HEK293 (cell line): ENCODE measurements at regions not wholly inside any gene's neighbourhood (a gene's known extent, or its start where the extent isn't known, plus 50 kb on each side); places are given as distances from the start of the nearest gene placed in this dataset.

Source experiments
- GLIS2 ChIP-seq: fragments of 450-650 bp; formaldehyde crosslinking; IDR thresholded peaks from 2 replicates; pipeline ENCODE4 v1.5.1; 2016; ENCODE audit warnings: missing biosample characterization, missing genetic modification characterization
- KLF10 ChIP-seq: fragments of 450-650 bp; IDR thresholded peaks from 2 replicates; pipeline ENCODE4 v1.5.1; 2018; ENCODE audit warnings: missing biosample characterization, mild to moderate bottlenecking, missing genetic modification characterization
- KLF8 ChIP-seq: fragments of 450-650 bp; formaldehyde crosslinking; IDR thresholded peaks from 2 replicates; pipeline ENCODE4 v1.5.1; 2016; ENCODE audit warnings: missing biosample characterization, missing genetic modification characterization
- PRDM1 ChIP-seq: fragments of 450-650 bp; formaldehyde crosslinking; IDR thresholded peaks from 2 replicates; pipeline ENCODE4; 2016; ENCODE audit warnings: missing biosample characterization, missing genetic modification characterization
- SALL2 ChIP-seq: fragments of 450-650 bp; formaldehyde crosslinking; IDR thresholded peaks from 2 replicates; pipeline ENCODE4 v1.5.0; 2017; ENCODE audit warnings: missing biosample characterization, mild to moderate bottlenecking, missing genetic modification characterization, borderline replicate concordance
- SP3 ChIP-seq: fragments of 450-650 bp; formaldehyde crosslinking; IDR thresholded peaks from 2 replicates; pipeline ENCODE4 v1.5.1; 2016; ENCODE audit warnings: missing biosample characterization, missing genetic modification characterization
- SP7 ChIP-seq: fragments of 450-650 bp; formaldehyde crosslinking; IDR thresholded peaks from 2 replicates; pipeline ENCODE4 v1.5.1; 2016; ENCODE audit warnings: missing biosample characterization, missing genetic modification characterization
- YY1 ChIP-seq: fragments of 450-650 bp; formaldehyde crosslinking; IDR thresholded peaks from 2 replicates; pipeline ENCODE4 v1.5.1; 2018; ENCODE audit warnings: missing biosample characterization, missing genetic modification characterization
- ZBTB1 ChIP-seq: fragments of 450-650 bp; formaldehyde crosslinking; IDR thresholded peaks from 2 replicates; pipeline ENCODE4 v1.5.1; 2016; ENCODE audit warnings: missing biosample characterization, missing genetic modification characterization
- ZBTB20 ChIP-seq: fragments of 450-650 bp; formaldehyde crosslinking; IDR thresholded peaks from 2 replicates; pipeline ENCODE4 v1.5.1; 2016; ENCODE audit warnings: missing biosample characterization, missing genetic modification characterization
- ZBTB21 ChIP-seq: fragments of 450-650 bp; formaldehyde crosslinking; IDR thresholded peaks from 2 replicates; pipeline ENCODE4 v1.5.1; 2017; ENCODE audit warnings: missing biosample characterization, missing genetic modification characterization
- ZBTB7A ChIP-seq: fragments of 450-650 bp; formaldehyde crosslinking; IDR thresholded peaks from 2 replicates; pipeline ENCODE4 v1.5.1; 2016; ENCODE audit warnings: low read depth, missing biosample characterization, missing genetic modification characterization
- ZNF10 ChIP-seq: fragments of 450-650 bp; formaldehyde crosslinking; IDR thresholded peaks from 2 replicates; pipeline ENCODE4 v1.5.1; 2017; ENCODE audit warnings: missing biosample characterization, missing genetic modification characterization
- ZNF114 ChIP-seq: fragments of 450-650 bp; formaldehyde crosslinking; IDR thresholded peaks from 2 replicates; pipeline ENCODE4 v1.5.0; 2017; ENCODE audit warnings: missing biosample characterization, missing genetic modification characterization
- ZNF138 ChIP-seq: fragments of 450-650 bp; formaldehyde crosslinking; IDR thresholded peaks from 2 replicates; pipeline ENCODE4 v1.5.1; 2016; ENCODE audit warnings: missing biosample characterization, missing genetic modification characterization, borderline replicate concordance
- ZNF140 ChIP-seq: fragments of 450-650 bp; formaldehyde crosslinking; IDR thresholded peaks from 2 replicates; pipeline ENCODE4 v1.5.1; 2016; ENCODE audit warnings: missing biosample characterization, missing genetic modification characterization
- ZNF175 ChIP-seq: fragments of 450-650 bp; formaldehyde crosslinking; IDR thresholded peaks from 2 replicates; pipeline ENCODE4 v1.5.1; 2016; ENCODE audit warnings: missing biosample characterization, missing genetic modification characterization
- ZNF184 ChIP-seq: fragments of 450-650 bp; IDR thresholded peaks from 2 replicates; pipeline ENCODE4 v1.5.1; 2018; ENCODE audit warnings: missing biosample characterization, mild to moderate bottlenecking, missing genetic modification characterization
- ZNF19 ChIP-seq: fragments of 450-650 bp; formaldehyde crosslinking; IDR thresholded peaks from 2 replicates; pipeline ENCODE4; 2016; ENCODE audit warnings: missing biosample characterization, missing genetic modification characterization, low read depth
- ZNF248 ChIP-seq: fragments of 450-650 bp; formaldehyde crosslinking; IDR thresholded peaks from 2 replicates; pipeline ENCODE4 v1.5.1; 2017; ENCODE audit warnings: missing biosample characterization, missing genetic modification characterization
- ZNF292 ChIP-seq: fragments of 450-650 bp; formaldehyde crosslinking; IDR thresholded peaks from 2 replicates; pipeline ENCODE4 v1.5.1; 2016; ENCODE audit warnings: low read depth, missing biosample characterization, missing genetic modification characterization, borderline replicate concordance
- ZNF324 ChIP-seq: fragments of 450-650 bp; formaldehyde crosslinking; IDR thresholded peaks from 2 replicates; pipeline ENCODE4 v1.5.1; 2016; ENCODE audit warnings: missing biosample characterization, missing genetic modification characterization
- ZNF335 ChIP-seq: fragments of 450-650 bp; formaldehyde crosslinking; conservative IDR thresholded peaks from 2 replicates; pipeline ENCODE4 v1.5.1; 2016; ENCODE audit warnings: missing biosample characterization, missing genetic modification characterization
- ZNF391 ChIP-seq: fragments of 450-650 bp; formaldehyde crosslinking; IDR thresholded peaks from 2 replicates; pipeline ENCODE4 v1.5.1; 2016; ENCODE audit warnings: low read depth, missing biosample characterization, missing genetic modification characterization, borderline replicate concordance
- ZNF514 ChIP-seq: fragments of 450-650 bp; formaldehyde crosslinking; IDR thresholded peaks from 2 replicates; pipeline ENCODE4 v1.5.1; 2016; ENCODE audit warnings: missing biosample characterization, missing genetic modification characterization
- ZNF521 ChIP-seq: fragments of 450-650 bp; formaldehyde crosslinking; IDR thresholded peaks from 2 replicates; pipeline ENCODE4 v1.5.1; 2017; ENCODE audit warnings: missing biosample characterization, mild to moderate bottlenecking, missing genetic modification characterization
- ZNF529 ChIP-seq: fragments of 450-650 bp; formaldehyde crosslinking; IDR thresholded peaks from 2 replicates; pipeline ENCODE4 v1.5.1; 2017; ENCODE audit warnings: missing genetic modification characterization, missing biosample characterization; ENCODE audit not compliant: insufficient replicate concordance
- ZNF544 ChIP-seq: fragments of 450-650 bp; formaldehyde crosslinking; IDR thresholded peaks from 2 replicates; pipeline ENCODE4 v1.5.0; 2017; ENCODE audit warnings: missing biosample characterization, missing genetic modification characterization
- ZNF548 ChIP-seq: fragments of 450-650 bp; formaldehyde crosslinking; IDR thresholded peaks from 2 replicates; pipeline ENCODE4 v1.5.1; 2016; ENCODE audit warnings: missing biosample characterization, missing genetic modification characterization
- ZNF585B ChIP-seq: fragments of 450-650 bp; formaldehyde crosslinking; IDR thresholded peaks from 2 replicates; pipeline ENCODE4 v1.5.1; 2016; ENCODE audit warnings: missing biosample characterization, missing genetic modification characterization
- ZNF610 ChIP-seq: fragments of 450-650 bp; formaldehyde crosslinking; IDR thresholded peaks from 2 replicates; pipeline ENCODE4 v1.5.1; 2016; ENCODE audit warnings: missing biosample characterization, missing genetic modification characterization, borderline replicate concordance
- ZNF623 ChIP-seq: fragments of 450-650 bp; formaldehyde crosslinking; IDR thresholded peaks from 2 replicates; pipeline ENCODE4 v1.5.1; 2016; ENCODE audit warnings: missing biosample characterization, missing genetic modification characterization
- ZNF629 ChIP-seq: fragments of 450-650 bp; formaldehyde crosslinking; IDR thresholded peaks from 2 replicates; pipeline ENCODE4 v1.5.1; 2017; ENCODE audit warnings: missing biosample characterization, missing genetic modification characterization
- ZNF658 ChIP-seq: fragments of 450-650 bp; formaldehyde crosslinking; IDR thresholded peaks from 2 replicates; pipeline ENCODE4; 2016; ENCODE audit warnings: missing biosample characterization, missing genetic modification characterization
- ZNF664 ChIP-seq: fragments of 450-650 bp; formaldehyde crosslinking; IDR thresholded peaks from 2 replicates; pipeline ENCODE4 v1.5.1; 2016; ENCODE audit warnings: missing biosample characterization, missing genetic modification characterization
- ZNF707 ChIP-seq: fragments of 450-650 bp; formaldehyde crosslinking; IDR thresholded peaks from 2 replicates; pipeline ENCODE4 v1.5.1; 2016; ENCODE audit warnings: missing biosample characterization, missing genetic modification characterization
- ZNF747 ChIP-seq: fragments of 450-650 bp; formaldehyde crosslinking; IDR thresholded peaks from 2 replicates; pipeline ENCODE4 v1.5.1; 2016; ENCODE audit warnings: missing biosample characterization, missing genetic modification characterization
- ZNF791 ChIP-seq: fragments of 450-650 bp; formaldehyde crosslinking; IDR thresholded peaks from 2 replicates; pipeline ENCODE4 v1.5.1; 2016; ENCODE audit warnings: missing biosample characterization, missing genetic modification characterization
- ZSCAN23 ChIP-seq: fragments of 450-650 bp; formaldehyde crosslinking; IDR thresholded peaks from 2 replicates; pipeline ENCODE4 v1.5.1; 2016; ENCODE audit warnings: missing biosample characterization, missing genetic modification characterization
- TF ChIP-seq, protein P1 (sequence below): fragments of 450-650 bp; formaldehyde crosslinking; IDR thresholded peaks from 2 replicates; pipeline ENCODE4 v1.5.1; 2016; ENCODE audit warnings: missing biosample characterization, missing genetic modification characterization
- TF ChIP-seq, protein P2 (sequence below): fragments of 450-650 bp; formaldehyde crosslinking; IDR thresholded peaks from 2 replicates; pipeline ENCODE4; 2016; ENCODE audit warnings: missing biosample characterization, missing genetic modification characterization

- TF ChIP-seq, protein P1, sequence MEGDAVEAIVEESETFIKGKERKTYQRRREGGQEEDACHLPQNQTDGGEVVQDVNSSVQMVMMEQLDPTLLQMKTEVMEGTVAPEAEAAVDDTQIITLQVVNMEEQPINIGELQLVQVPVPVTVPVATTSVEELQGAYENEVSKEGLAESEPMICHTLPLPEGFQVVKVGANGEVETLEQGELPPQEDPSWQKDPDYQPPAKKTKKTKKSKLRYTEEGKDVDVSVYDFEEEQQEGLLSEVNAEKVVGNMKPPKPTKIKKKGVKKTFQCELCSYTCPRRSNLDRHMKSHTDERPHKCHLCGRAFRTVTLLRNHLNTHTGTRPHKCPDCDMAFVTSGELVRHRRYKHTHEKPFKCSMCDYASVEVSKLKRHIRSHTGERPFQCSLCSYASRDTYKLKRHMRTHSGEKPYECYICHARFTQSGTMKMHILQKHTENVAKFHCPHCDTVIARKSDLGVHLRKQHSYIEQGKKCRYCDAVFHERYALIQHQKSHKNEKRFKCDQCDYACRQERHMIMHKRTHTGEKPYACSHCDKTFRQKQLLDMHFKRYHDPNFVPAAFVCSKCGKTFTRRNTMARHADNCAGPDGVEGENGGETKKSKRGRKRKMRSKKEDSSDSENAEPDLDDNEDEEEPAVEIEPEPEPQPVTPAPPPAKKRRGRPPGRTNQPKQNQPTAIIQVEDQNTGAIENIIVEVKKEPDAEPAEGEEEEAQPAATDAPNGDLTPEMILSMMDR: no peak
- TF ChIP-seq ZNF747 (tag by site-specific recombination): no peak
- no peak for TF ChIP-seq ZNF248 (tag by site-specific recombination)
- peak; percentile 86 for TF ChIP-seq ZNF629 (tag by site-specific recombination)
- TF ChIP-seq KLF10: peak; percentile 45; the same call in 1 of the 2 replicates
- TF ChIP-seq ZNF175 (tag by site-specific recombination): no peak
- no peak for TF ChIP-seq ZNF521 (tag by site-specific recombination)
- peak; percentile 33; the same call in 1 of the 2 replicates for TF ChIP-seq ZBTB21
- TF ChIP-seq ZNF610: peak; percentile 71; the same call in 1 of the 2 replicates
- no peak for TF ChIP-seq ZNF544 (tag by site-specific recombination)
- TF ChIP-seq ZNF658 (tag by site-specific recombination): no peak
- no peak for TF ChIP-seq YY1 (tag by site-specific recombination)
- TF ChIP-seq ZSCAN23 (tag by site-specific recombination): 0 out of 2 replicates have a peak, but pooled peaks have one; percentile 46
- TF ChIP-seq ZNF664: no peak
- TF ChIP-seq ZBTB20 (tag by site-specific recombination): no peak
- no peak for TF ChIP-seq GLIS2 (tag by site-specific recombination)
- no peak for TF ChIP-seq ZNF623 (tag by site-specific recombination)
- TF ChIP-seq ZNF335 (tag by site-specific recombination): no peak; the same call in 1 of the 2 replicates
- TF ChIP-seq ZNF391 (tag by site-specific recombination): no peak
- TF ChIP-seq ZNF114: no peak
- TF ChIP-seq ZBTB1 (tag by site-specific recombination): peak; percentile 60; the same call in 1 of the 2 replicates
- TF ChIP-seq ZNF10: no peak
- peak; percentile 5 for TF ChIP-seq ZNF529 (tag by site-specific recombination)
- no peak for TF ChIP-seq ZNF19 (tag by site-specific recombination)
- no peak for TF ChIP-seq SALL2 (tag by site-specific recombination)
- TF ChIP-seq ZNF791 (tag by site-specific recombination): no peak
- TF ChIP-seq SP7 (tag by site-specific recombination): peak; percentile 49; the same call in 1 of the 2 replicates
- no peak for TF ChIP-seq ZNF707 (tag by site-specific recombination)
- TF ChIP-seq KLF8 (tag by site-specific recombination): peak; percentile 83
- no peak for TF ChIP-seq ZNF292 (tag by site-specific recombination)
- TF ChIP-seq SP3 (tag by site-specific recombination): no peak
- no peak for TF ChIP-seq ZNF548
- no peak for TF ChIP-seq ZNF585B (tag by site-specific recombination)
- TF ChIP-seq ZNF140 (tag by site-specific recombination): no peak
- TF ChIP-seq ZNF324 (tag by site-specific recombination): 0 out of 2 replicates have a peak, but pooled peaks have one; percentile 23
- TF ChIP-seq, protein P2, sequence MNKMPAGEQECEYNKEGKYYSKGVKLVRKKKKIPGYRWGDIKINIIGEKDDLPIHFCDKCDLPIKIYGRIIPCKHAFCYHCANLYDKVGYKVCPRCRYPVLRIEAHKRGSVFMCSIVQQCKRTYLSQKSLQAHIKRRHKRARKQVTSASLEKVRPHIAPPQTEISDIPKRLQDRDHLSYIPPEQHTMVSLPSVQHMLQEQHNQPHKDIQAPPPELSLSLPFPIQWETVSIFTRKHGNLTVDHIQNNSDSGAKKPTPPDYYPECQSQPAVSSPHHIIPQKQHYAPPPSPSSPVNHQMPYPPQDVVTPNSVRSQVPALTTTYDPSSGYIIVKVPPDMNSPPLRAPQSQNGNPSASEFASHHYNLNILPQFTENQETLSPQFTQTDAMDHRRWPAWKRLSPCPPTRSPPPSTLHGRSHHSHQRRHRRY (tag by site-specific recombination): no peak
- no peak for TF ChIP-seq ZNF138 (tag by site-specific recombination)
- no peak for TF ChIP-seq ZNF514 (tag by site-specific recombination)
- TF ChIP-seq ZNF184: peak; percentile 59; the same call in 1 of the 2 replicates
- no peak for TF ChIP-seq ZBTB7A (tag by site-specific recombination)
- TF ChIP-seq PRDM1 (tag by site-specific recombination): no peak
These were observed 164.6 kb downstream of the PLPP3 start (continued) for GRCh38 chr1:56414728-56415224.
